ENCODE measurements at regions not wholly inside any gene's neighbourhood (a gene's known extent, or its start where the extent isn't known, plus 50 kb on each side); places are given as distances from the start of the nearest gene placed in this dataset.

- Mint-ChIP-seq H3K27me3 (ENCODE audit: low read depth) (peaks cover 8% of the 10 kb centered on the region; the same call in 1 of the 2 replicates), H3K4me1 (no peaks in the 10 kb centered on the region), H3K36me3 (peaks cover 5% of the 10 kb centered on the region; the same call in 1 of the 2 replicates), H3K27ac (no peak overlapping the region), H3K4me3 (no peak overlapping the region), H3K9me3 (peaks cover 19% of the 10 kb centered on the region)
- TF ChIP-seq ZNF232 (CRISPR knock-in tag; IDR thresholded peaks at IDR 0.05) (no peak), ATF6 (CRISPR knock-in tag; IDR thresholded peaks at IDR 0.05) (no peak), PRRX2 (CRISPR knock-in tag; IDR thresholded peaks at IDR 0.05) (no peak), KAT7 (CRISPR knock-in tag; IDR thresholded peaks at IDR 0.05; ENCODE audit: borderline replicate concordance) (no peak), CREB1 (CRISPR knock-in tag; IDR thresholded peaks at IDR 0.05) (no peak), OVOL2 (CRISPR knock-in tag; IDR thresholded peaks at IDR 0.05; ENCODE audit: borderline replicate concordance) (no peak), TEAD4 (CRISPR knock-in tag; IDR thresholded peaks at IDR 0.05) (no peak)
- DNase-seq (ENCODE audit: low spot score), result no peak
- ChIA-PET POLR2A (no interaction called here), CTCF (no interaction called here)
- ATAC-seq, result no peak
Measured at GRCh38 chr2:67938053-67938452, 124.8 kb downstream of the C1D start.

GRCh38 chr2:67945056-67945455, 117.7 kb downstream of the C1D start:
- ATAC-seq (no peak), DNase-seq (ENCODE audit: low spot score) (no peak)
- H3K9me3 Mint-ChIP-seq, result peaks cover 23% of the 10 kb centered on the region
- ChIA-PET POLR2A (no interaction called here), CTCF (no interaction called here)
- no peak overlapping the region for H3K4me3 Mint-ChIP-seq
- H3K27me3 Mint-ChIP-seq (ENCODE audit: low read depth), result peaks cover 12% of the 10 kb centered on the region; the same call in 1 of the 2 replicates
- TF ChIP-seq PREB (CRISPR knock-in tag; IDR thresholded peaks at IDR 0.05; ENCODE audit: borderline replicate concordance) (no peak), NR1H2 (CRISPR knock-in tag; IDR thresholded peaks at IDR 0.05) (no peak), ZNF219 (CRISPR knock-in tag; IDR thresholded peaks at IDR 0.05; ENCODE audit: borderline replicate concordance) (no peak), SMAD3 (CRISPR knock-in tag; IDR thresholded peaks at IDR 0.05; ENCODE audit: borderline replicate concordance) (no peak), ZNF423 (CRISPR knock-in tag; IDR thresholded peaks at IDR 0.05) (no peak), USF2 (CRISPR knock-in tag; IDR thresholded peaks at IDR 0.05) (no peak), ZNF671 (CRISPR knock-in tag; IDR thresholded peaks at IDR 0.05) (no peak)
- TF ChIP-seq, protein P1, sequence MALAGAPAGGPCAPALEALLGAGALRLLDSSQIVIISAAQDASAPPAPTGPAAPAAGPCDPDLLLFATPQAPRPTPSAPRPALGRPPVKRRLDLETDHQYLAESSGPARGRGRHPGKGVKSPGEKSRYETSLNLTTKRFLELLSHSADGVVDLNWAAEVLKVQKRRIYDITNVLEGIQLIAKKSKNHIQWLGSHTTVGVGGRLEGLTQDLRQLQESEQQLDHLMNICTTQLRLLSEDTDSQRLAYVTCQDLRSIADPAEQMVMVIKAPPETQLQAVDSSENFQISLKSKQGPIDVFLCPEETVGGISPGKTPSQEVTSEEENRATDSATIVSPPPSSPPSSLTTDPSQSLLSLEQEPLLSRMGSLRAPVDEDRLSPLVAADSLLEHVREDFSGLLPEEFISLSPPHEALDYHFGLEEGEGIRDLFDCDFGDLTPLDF (CRISPR knock-in tag; IDR thresholded peaks at IDR 0.05), result no peak
- TF ChIP-seq, protein P2, sequence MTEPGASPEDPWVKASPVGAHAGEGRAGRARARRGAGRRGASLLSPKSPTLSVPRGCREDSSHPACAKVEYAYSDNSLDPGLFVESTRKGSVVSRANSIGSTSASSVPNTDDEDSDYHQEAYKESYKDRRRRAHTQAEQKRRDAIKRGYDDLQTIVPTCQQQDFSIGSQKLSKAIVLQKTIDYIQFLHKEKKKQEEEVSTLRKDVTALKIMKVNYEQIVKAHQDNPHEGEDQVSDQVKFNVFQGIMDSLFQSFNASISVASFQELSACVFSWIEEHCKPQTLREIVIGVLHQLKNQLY (CRISPR knock-in tag; IDR thresholded peaks at IDR 0.05), result no peak
- no peak overlapping the region for H3K27ac Mint-ChIP-seq
- peaks cover 4% of the 10 kb centered on the region for H3K4me1 Mint-ChIP-seq
- H3K36me3 Mint-ChIP-seq, result peaks cover 9% of the 10 kb centered on the region; the same call in 1 of the 2 replicates

DNA sequence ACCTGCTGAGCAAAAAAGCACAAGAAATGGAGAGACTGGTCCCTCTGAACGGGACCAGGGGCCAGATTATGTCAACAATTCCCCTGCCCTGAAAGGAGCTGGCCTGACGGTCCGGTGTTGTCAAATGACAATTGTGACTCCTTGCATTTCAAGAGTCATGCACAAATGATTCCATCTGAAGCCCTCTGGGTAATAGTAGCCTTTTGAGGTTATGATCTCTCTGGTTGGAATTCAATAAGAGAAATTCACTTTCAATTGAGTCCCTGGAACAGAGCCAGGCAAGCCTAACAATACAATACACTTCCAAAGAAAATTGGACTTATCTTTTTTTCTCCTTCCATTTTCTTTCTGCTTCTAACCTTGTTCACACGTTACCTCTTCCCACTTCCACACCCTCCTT, 116.9 kb downstream of the C1D start:
- CTCF ChIA-PET, result interaction anchor here (0.9 kb wide), 1 partner anchor 22 kb away, joined by 3 read pairs; no protein-coding TSS in a partner anchor
- TF ChIP-seq NFE2L1 (CRISPR knock-in tag; IDR thresholded peaks at IDR 0.05) (no peak), SMAD4 (CRISPR knock-in tag; IDR thresholded peaks at IDR 0.05) (no peak), NR2C2 (CRISPR knock-in tag; IDR thresholded peaks at IDR 0.05) (no peak), IRF2 (CRISPR knock-in tag; IDR thresholded peaks at IDR 0.05; ENCODE audit: borderline replicate concordance, low read depth) (no peak), ELF4 (CRISPR knock-in tag; IDR thresholded peaks at IDR 0.05; ENCODE audit: low read depth) (no peak), SP1 (CRISPR knock-in tag; conservative IDR thresholded peaks at IDR 0.05) (no peak), TCF7 (CRISPR knock-in tag; IDR thresholded peaks at IDR 0.05; ENCODE audit: low read depth) (no peak)
- TF ChIP-seq, protein P2 (CRISPR knock-in tag; IDR thresholded peaks at IDR 0.05), result no peak
- TF ChIP-seq, protein P3, sequence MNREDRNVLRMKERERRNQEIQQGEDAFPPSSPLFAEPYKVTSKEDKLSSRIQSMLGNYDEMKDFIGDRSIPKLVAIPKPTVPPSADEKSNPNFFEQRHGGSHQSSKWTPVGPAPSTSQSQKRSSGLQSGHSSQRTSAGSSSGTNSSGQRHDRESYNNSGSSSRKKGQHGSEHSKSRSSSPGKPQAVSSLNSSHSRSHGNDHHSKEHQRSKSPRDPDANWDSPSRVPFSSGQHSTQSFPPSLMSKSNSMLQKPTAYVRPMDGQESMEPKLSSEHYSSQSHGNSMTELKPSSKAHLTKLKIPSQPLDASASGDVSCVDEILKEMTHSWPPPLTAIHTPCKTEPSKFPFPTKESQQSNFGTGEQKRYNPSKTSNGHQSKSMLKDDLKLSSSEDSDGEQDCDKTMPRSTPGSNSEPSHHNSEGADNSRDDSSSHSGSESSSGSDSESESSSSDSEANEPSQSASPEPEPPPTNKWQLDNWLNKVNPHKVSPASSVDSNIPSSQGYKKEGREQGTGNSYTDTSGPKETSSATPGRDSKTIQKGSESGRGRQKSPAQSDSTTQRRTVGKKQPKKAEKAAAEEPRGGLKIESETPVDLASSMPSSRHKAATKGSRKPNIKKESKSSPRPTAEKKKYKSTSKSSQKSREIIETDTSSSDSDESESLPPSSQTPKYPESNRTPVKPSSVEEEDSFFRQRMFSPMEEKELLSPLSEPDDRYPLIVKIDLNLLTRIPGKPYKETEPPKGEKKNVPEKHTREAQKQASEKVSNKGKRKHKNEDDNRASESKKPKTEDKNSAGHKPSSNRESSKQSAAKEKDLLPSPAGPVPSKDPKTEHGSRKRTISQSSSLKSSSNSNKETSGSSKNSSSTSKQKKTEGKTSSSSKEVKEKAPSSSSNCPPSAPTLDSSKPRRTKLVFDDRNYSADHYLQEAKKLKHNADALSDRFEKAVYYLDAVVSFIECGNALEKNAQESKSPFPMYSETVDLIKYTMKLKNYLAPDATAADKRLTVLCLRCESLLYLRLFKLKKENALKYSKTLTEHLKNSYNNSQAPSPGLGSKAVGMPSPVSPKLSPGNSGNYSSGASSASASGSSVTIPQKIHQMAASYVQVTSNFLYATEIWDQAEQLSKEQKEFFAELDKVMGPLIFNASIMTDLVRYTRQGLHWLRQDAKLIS (CRISPR knock-in tag; IDR thresholded peaks at IDR 0.05; ENCODE audit: borderline replicate concordance), result no peak

More for the DNA sequence above, 116.9 kb downstream of the C1D start:
- peaks cover 9% of the 10 kb centered on the region; the same call in 1 of the 2 replicates for H3K36me3 Mint-ChIP-seq
- no peak overlapping the region for H3K4me3 Mint-ChIP-seq
- POLR2A ChIA-PET, result no interaction called here
- H3K4me1 Mint-ChIP-seq, result peaks cover 4% of the 10 kb centered on the region
- ATAC-seq (no peak), DNase-seq (ENCODE audit: low spot score) (no peak)
- peaks cover 19% of the 10 kb centered on the region for H3K9me3 Mint-ChIP-seq
- peaks cover 13% of the 10 kb centered on the region; the same call in 1 of the 2 replicates for H3K27me3 Mint-ChIP-seq (ENCODE audit: low read depth)
- H3K27ac Mint-ChIP-seq, result no peak overlapping the region
